ENCODE measurements at regions not wholly inside any gene's neighbourhood (a gene's known extent, or its start where the extent isn't known, plus 50 kb on each side); places are given as distances from the start of the nearest gene placed in this dataset.

DNA sequence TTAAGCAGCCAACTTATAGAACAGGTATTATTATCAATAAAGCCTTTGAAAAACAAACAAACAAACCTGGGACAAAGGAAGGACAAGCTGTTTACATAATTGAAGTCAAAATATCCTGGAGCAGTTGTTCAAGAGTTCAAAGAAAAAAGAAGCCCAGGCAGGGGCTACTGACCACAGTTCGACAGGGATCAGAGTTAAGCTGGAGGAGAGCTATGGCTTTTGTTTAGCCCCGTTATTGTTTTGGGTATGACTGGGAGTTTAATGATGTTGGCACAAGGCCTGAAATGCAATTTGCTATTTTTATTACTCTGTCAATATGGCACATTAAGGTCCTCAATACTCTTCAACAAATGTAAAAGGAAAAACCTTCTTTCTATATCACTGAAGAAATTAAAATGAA, 624.4 kb upstream of the KLHL1 start:
- TF ChIP-seq, protein P1, sequence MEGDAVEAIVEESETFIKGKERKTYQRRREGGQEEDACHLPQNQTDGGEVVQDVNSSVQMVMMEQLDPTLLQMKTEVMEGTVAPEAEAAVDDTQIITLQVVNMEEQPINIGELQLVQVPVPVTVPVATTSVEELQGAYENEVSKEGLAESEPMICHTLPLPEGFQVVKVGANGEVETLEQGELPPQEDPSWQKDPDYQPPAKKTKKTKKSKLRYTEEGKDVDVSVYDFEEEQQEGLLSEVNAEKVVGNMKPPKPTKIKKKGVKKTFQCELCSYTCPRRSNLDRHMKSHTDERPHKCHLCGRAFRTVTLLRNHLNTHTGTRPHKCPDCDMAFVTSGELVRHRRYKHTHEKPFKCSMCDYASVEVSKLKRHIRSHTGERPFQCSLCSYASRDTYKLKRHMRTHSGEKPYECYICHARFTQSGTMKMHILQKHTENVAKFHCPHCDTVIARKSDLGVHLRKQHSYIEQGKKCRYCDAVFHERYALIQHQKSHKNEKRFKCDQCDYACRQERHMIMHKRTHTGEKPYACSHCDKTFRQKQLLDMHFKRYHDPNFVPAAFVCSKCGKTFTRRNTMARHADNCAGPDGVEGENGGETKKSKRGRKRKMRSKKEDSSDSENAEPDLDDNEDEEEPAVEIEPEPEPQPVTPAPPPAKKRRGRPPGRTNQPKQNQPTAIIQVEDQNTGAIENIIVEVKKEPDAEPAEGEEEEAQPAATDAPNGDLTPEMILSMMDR (IDR thresholded peaks at IDR 0.05; ENCODE audit: low read depth, low read length, missing control alignments) = no peak
- in situ Hi-C loops (cut with HindIII; ENCODE audit: low sequenced_read_pairs) = no loop called here
- no peak for DNase-seq (ENCODE audit: low read depth)
- no peak overlapping the region for H3K4me3 ChIP-seq (ENCODE audit: low read depth, low read length)

GRCh38 chr13:70729369-70729768, 621.1 kb upstream of the KLHL1 start:
- in situ Hi-C loops (cut with HindIII; ENCODE audit: low sequenced_read_pairs) = no loop called here
- no peak for DNase-seq (ENCODE audit: low read depth)
- H3K4me3 ChIP-seq (ENCODE audit: low read depth, low read length) = no peak overlapping the region

GRCh38 chr13:70723732-70724131, 615.5 kb upstream of the KLHL1 start:
- in situ Hi-C loops (cut with HindIII; ENCODE audit: low sequenced_read_pairs) = no loop called here
- H3K4me3 ChIP-seq (ENCODE audit: low read depth, low read length) = no peak overlapping the region
- TF ChIP-seq, protein P1 (IDR thresholded peaks at IDR 0.05; ENCODE audit: low read depth, low read length, missing control alignments) = peak; percentile 43
- peak; percentile 23 for DNase-seq (ENCODE audit: low read depth)

More at GRCh38 chr13:70729369-70729768, 621.1 kb upstream of the KLHL1 start:
- TF ChIP-seq, protein P1 (IDR thresholded peaks at IDR 0.05; ENCODE audit: low read depth, low read length, missing control alignments) = no peak

DNA sequence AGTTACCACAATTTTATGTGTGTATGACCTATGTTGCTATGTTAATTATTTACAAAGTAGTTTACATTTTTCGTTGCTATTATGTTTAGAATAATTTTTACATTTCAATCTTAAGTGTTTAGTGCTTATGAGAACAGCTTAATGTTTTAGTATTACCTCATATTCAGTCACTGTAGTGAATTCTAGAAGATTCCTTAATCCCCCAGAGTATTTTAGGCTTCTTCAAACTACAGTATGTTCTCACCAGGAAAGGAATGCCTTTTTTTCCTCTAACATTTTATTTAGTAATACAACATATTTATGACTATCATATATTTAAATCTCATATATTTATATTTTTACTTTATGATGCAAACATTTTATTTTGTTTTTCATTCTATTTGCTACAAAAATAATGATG, 612.1 kb upstream of the KLHL1 start:
- TF ChIP-seq, protein P1 (IDR thresholded peaks at IDR 0.05; ENCODE audit: low read depth, low read length, missing control alignments) = no peak
- in situ Hi-C loops (cut with HindIII; ENCODE audit: low sequenced_read_pairs) = no loop called here
- DNase-seq (ENCODE audit: low read depth) = no peak
- H3K4me3 ChIP-seq (ENCODE audit: low read depth, low read length) = no peak overlapping the region

GRCh38 chr13:70714993-70715392, 606.7 kb upstream of the KLHL1 start:
- TF ChIP-seq, protein P1 (IDR thresholded peaks at IDR 0.05; ENCODE audit: low read depth, low read length, missing control alignments) = peak; percentile 8
- DNase-seq (ENCODE audit: low read depth) = no peak
- no peak overlapping the region for H3K4me3 ChIP-seq (ENCODE audit: low read depth, low read length)
- in situ Hi-C loops (cut with HindIII; ENCODE audit: low sequenced_read_pairs) = no loop called here

GRCh38 chr13:70708775-70709174, 600.5 kb upstream of the KLHL1 start:
- no peak for DNase-seq (ENCODE audit: low read depth)
- TF ChIP-seq, protein P1 (IDR thresholded peaks at IDR 0.05; ENCODE audit: low read depth, low read length, missing control alignments) = no peak
- in situ Hi-C loops (cut with HindIII; ENCODE audit: low sequenced_read_pairs) = no loop called here
- no peak overlapping the region for H3K4me3 ChIP-seq (ENCODE audit: low read depth, low read length)

DNA sequence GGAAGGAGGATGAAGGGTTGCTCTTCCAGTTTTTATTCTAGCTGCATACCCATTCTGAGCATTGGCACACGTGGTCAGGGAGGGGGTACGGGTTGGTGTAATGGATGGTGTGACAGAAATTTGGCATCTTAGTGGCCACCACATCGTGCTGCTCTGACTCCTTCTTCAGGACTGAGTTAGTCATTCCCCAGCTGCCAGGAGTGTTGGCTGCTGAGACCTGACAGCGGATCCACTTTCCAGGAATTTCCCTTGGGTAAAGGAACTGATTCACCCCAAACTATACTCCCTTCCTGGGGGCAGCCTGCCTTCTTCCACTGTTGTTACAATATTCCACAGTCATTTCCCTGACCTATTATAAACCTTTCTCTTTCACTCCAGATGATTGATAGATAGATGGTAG, 595.5 kb upstream of the KLHL1 start:
- H3K4me3 ChIP-seq (ENCODE audit: low read depth, low read length) = no peak overlapping the region
- in situ Hi-C loops (cut with HindIII; ENCODE audit: low sequenced_read_pairs) = no loop called here
- TF ChIP-seq, protein P1 (IDR thresholded peaks at IDR 0.05; ENCODE audit: low read depth, low read length, missing control alignments) = no peak
- DNase-seq (ENCODE audit: low read depth) = no peak

Measured in astrocyte of the cerebellum (primary cell).